ENCODE measurements at regions not wholly inside any gene's neighbourhood (a gene's known extent, or its start where the extent isn't known, plus 50 kb on each side); places are given as distances from the start of the nearest gene placed in this dataset.

- TF ChIP-seq EZH2 (IDR thresholded peaks at IDR 0.05; ENCODE audit: borderline replicate concordance, low read depth, low read length), result no peak
- no peak for TF ChIP-seq ZNF263 (CRISPR knock-in tag; IDR thresholded peaks at IDR 0.05; ENCODE audit: borderline replicate concordance)
- no peak for TF ChIP-seq CBX1 (IDR thresholded peaks at IDR 0.05; ENCODE audit: low read depth)
- TF ChIP-seq CREB3L1 (IDR thresholded peaks at IDR 0.05; ENCODE audit: borderline replicate concordance, low read depth), result no peak
- TF ChIP-seq TCF7 (IDR thresholded peaks at IDR 0.05; ENCODE audit: borderline replicate concordance), result no peak
- no peak for TF ChIP-seq SMAD4 (CRISPR knock-in tag; conservative IDR thresholded peaks at IDR 0.05)
- no peak for TF ChIP-seq PURB (CRISPR knock-in tag; IDR thresholded peaks at IDR 0.05; ENCODE audit: low read depth)
- no peak for TF ChIP-seq SPI1 (IDR thresholded peaks at IDR 0.05; ENCODE audit: borderline replicate concordance, low read depth, low read length)
- no peak for TF ChIP-seq SETDB1 (IDR thresholded peaks at IDR 0.05; ENCODE audit: low read length)
- no peak for TF ChIP-seq PTTG1 (tag; IDR thresholded peaks at IDR 0.05; ENCODE audit: low read depth)
These were observed 219.9 kb upstream of the PACRGL start for GRCh38 chr4:20480165-20480947.
